ENCODE measurements at regions not wholly inside any gene's neighbourhood (a gene's known extent, or its start where the extent isn't known, plus 50 kb on each side); places are given as distances from the start of the nearest gene placed in this dataset.
A peak's percentile ranks its signal among the peaks of the same experiment; 100 is the strongest.

- Mint-ChIP-seq H3K27ac (no peak overlapping the region), H3K4me1 (ENCODE audit: low read depth) (peaks cover 5% of the 10 kb centered on the region), H3K27me3 (peaks cover 2% of the 10 kb centered on the region), H3K36me3 (ENCODE audit: low read depth) (no peaks in the 10 kb centered on the region), H3K4me3 (no peak overlapping the region), H3K9me3 (no peaks in the 10 kb centered on the region)
- TF ChIP-seq, protein P1, sequence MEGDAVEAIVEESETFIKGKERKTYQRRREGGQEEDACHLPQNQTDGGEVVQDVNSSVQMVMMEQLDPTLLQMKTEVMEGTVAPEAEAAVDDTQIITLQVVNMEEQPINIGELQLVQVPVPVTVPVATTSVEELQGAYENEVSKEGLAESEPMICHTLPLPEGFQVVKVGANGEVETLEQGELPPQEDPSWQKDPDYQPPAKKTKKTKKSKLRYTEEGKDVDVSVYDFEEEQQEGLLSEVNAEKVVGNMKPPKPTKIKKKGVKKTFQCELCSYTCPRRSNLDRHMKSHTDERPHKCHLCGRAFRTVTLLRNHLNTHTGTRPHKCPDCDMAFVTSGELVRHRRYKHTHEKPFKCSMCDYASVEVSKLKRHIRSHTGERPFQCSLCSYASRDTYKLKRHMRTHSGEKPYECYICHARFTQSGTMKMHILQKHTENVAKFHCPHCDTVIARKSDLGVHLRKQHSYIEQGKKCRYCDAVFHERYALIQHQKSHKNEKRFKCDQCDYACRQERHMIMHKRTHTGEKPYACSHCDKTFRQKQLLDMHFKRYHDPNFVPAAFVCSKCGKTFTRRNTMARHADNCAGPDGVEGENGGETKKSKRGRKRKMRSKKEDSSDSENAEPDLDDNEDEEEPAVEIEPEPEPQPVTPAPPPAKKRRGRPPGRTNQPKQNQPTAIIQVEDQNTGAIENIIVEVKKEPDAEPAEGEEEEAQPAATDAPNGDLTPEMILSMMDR (IDR thresholded peaks at IDR 0.05) = no peak
- no peak for ATAC-seq
- CTCF ChIA-PET = interaction anchor here (1.2 kb wide), 1 partner anchor 362 kb away, joined by 3 read pairs; no protein-coding TSS in a partner anchor
- DNase-seq = no peak
- intact Hi-C loops (cut with micrococcal nuclease) = no loop called here
- POLR2A ChIA-PET = no interaction called here
Observed at GRCh38 chr6:130755368-130756034, 71.7 kb upstream of the SMLR1 start.

DNA sequence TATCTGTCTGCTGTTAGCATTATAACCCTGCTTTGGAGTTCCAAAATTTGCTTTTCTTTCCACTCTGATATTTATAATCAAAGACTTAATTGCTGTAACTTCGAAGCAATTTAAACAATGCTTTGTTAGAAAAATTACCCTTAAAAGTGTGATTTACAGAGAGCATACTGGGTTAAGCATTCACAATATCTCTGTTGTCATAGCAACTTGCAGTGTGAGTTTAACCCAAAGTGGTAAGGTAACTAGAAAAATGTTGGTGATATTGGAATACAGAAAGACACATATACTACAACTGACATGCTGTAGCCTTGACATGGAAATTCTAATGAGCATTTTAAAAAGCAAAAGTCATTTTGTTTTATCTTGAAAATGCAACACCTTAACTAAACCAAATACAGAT, 70.4 kb upstream of the SMLR1 start:
- Mint-ChIP-seq H3K27me3 (no peaks in the 10 kb centered on the region), H3K9me3 (no peaks in the 10 kb centered on the region), H3K36me3 (ENCODE audit: low read depth) (no peaks in the 10 kb centered on the region), H3K4me1 (ENCODE audit: low read depth) (peaks cover 5% of the 10 kb centered on the region), H3K4me3 (no peak overlapping the region), H3K27ac (no peak overlapping the region)
- ATAC-seq (no peak), DNase-seq (no peak)
- TF ChIP-seq, protein P1 (IDR thresholded peaks at IDR 0.05) = no peak
- ChIA-PET CTCF (interaction anchor here (1.0 to 1.4 kb wide), 2 partner anchors 29 to 59 kb away, joined by 3 to 4 read pairs; no protein-coding TSS in a partner anchor), POLR2A (no interaction called here)
- intact Hi-C loops (cut with micrococcal nuclease) = no loop called here

GRCh38 chr6:130758813-130759212, 68.4 kb upstream of the SMLR1 start:
- ATAC-seq = no peak
- TF ChIP-seq, protein P1 (IDR thresholded peaks at IDR 0.05) = no peak
- H3K27me3 Mint-ChIP-seq = no peaks in the 10 kb centered on the region
- peaks cover 5% of the 10 kb centered on the region for H3K4me1 Mint-ChIP-seq (ENCODE audit: low read depth)
- DNase-seq = no peak
- H3K27ac Mint-ChIP-seq = no peak overlapping the region
- no peaks in the 10 kb centered on the region for H3K36me3 Mint-ChIP-seq (ENCODE audit: low read depth)
- H3K4me3 Mint-ChIP-seq = no peak overlapping the region
- POLR2A ChIA-PET = no interaction called here
- no peaks in the 10 kb centered on the region for H3K9me3 Mint-ChIP-seq
- CTCF ChIA-PET = no interaction called here
- intact Hi-C loops (cut with micrococcal nuclease) = no loop called here

DNA sequence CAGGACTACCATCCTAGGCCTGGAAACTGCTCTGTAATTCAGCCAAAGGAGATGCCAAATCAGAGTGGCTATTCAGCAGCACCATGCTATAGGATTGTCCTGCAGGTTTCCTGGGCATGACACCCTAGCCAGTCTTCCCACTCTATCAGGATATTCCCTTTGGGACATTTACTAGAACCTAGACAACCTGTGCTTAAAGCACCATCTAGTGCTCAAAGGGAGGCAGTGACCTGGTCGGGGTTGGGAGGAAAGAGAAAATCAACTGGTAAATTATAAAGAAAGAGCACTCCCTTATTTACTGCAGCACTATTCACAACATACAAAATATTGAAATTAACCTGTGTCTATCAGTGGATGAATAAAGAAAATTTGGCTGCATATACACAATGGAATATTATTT, 67.2 kb upstream of the SMLR1 start:
- intact Hi-C loops (cut with micrococcal nuclease) = no loop called here
- ATAC-seq = no peak
- TF ChIP-seq, protein P1 (IDR thresholded peaks at IDR 0.05) = peak; percentile 62
- no peaks in the 10 kb centered on the region for H3K27me3 Mint-ChIP-seq
- no peak overlapping the region for H3K27ac Mint-ChIP-seq
- POLR2A ChIA-PET = no interaction called here
- H3K9me3 Mint-ChIP-seq = no peaks in the 10 kb centered on the region
- no peaks in the 10 kb centered on the region for H3K36me3 Mint-ChIP-seq (ENCODE audit: low read depth)
- CTCF ChIA-PET = interaction anchor here (1.0 kb wide), 1 partner anchor 62 kb away, joined by 3 read pairs; no protein-coding TSS in a partner anchor
- H3K4me1 Mint-ChIP-seq (ENCODE audit: low read depth) = peaks cover 5% of the 10 kb centered on the region
- DNase-seq = no peak
- no peak overlapping the region for H3K4me3 Mint-ChIP-seq

DNA sequence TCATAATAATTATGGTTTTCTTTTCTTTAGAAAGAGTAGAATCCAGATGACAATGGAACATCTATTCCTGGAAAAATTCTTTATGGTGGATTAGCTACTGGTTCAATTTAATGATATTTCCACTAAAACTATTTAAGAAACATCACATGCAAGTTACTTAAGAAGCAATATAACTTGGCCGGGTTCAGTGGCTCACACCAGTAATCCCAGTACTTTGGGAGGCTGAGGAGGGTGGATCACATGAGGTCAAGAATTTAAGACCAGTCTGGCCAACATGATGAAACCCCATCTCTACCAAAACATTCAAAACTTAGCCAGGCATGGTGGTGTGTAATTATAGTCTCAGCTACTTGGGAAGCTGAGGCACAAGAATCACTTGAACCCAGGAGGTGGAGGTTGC, 65.9 kb upstream of the SMLR1 start:
- TF ChIP-seq, protein P1 (IDR thresholded peaks at IDR 0.05) = no peak
- intact Hi-C loops (cut with micrococcal nuclease) = no loop called here
- ChIA-PET CTCF (interaction anchor here (1.3 kb wide), 1 partner anchor 14 kb away, joined by 3 read pairs; no protein-coding TSS in a partner anchor), POLR2A (no interaction called here)
- no peaks in the 10 kb centered on the region for H3K36me3 Mint-ChIP-seq (ENCODE audit: low read depth)
- H3K4me3 Mint-ChIP-seq = no peak overlapping the region
- no peak for DNase-seq
- peaks cover 5% of the 10 kb centered on the region for H3K4me1 Mint-ChIP-seq (ENCODE audit: low read depth)
- no peaks in the 10 kb centered on the region for H3K9me3 Mint-ChIP-seq
- H3K27ac Mint-ChIP-seq = no peak overlapping the region
- no peaks in the 10 kb centered on the region for H3K27me3 Mint-ChIP-seq
- ATAC-seq = no peak

Measured in activated CD8-positive, alpha-beta T cell treated with anti-CD3 and anti-CD28 coated beads for 36 hours (primary cell).